HEK293T (cell line): ENCODE measurements at regions not wholly inside any gene's neighbourhood (a gene's known extent, or its start where the extent isn't known, plus 50 kb on each side); places are given as distances from the start of the nearest gene placed in this dataset.

ENCODE experiments used
- ARNT ChIP-seq: fragments of 450-650 bp; IDR thresholded peaks from 2 replicates; pipeline ENCODE4 v1.6.1; 2017; ENCODE audit warnings: mild to moderate bottlenecking
- BHLHE40 ChIP-seq: fragments of 450-650 bp; IDR thresholded peaks from 2 replicates; pipeline ENCODE4 v1.6.1; 2016; ENCODE audit warnings: mild to moderate bottlenecking, moderate library complexity, borderline replicate concordance
- CTBP1 ChIP-seq: fragments of 450-650 bp; IDR thresholded peaks from 2 replicates; pipeline ENCODE4 v1.6.1; 2016; ENCODE audit warnings: borderline replicate concordance
- ELF4 ChIP-seq: fragments of 450-650 bp; IDR thresholded peaks from 2 replicates; pipeline ENCODE4 v1.6.1; 2017; ENCODE audit warnings: antibody characterized with exemption
- FOXA1 ChIP-seq: fragments of 450-650 bp; IDR thresholded peaks from 2 replicates; pipeline ENCODE4 v1.6.1; 2016; ENCODE audit warnings: mild to moderate bottlenecking
- FOXK2 ChIP-seq: fragments of 450-650 bp; IDR thresholded peaks from 2 replicates; pipeline ENCODE4 v1.6.1; 2016; ENCODE audit warnings: mild to moderate bottlenecking
- FOXM1 ChIP-seq: fragments of 450-650 bp; IDR thresholded peaks from 2 replicates; pipeline ENCODE4 v1.6.1; 2017; ENCODE audit warnings: mild to moderate bottlenecking, borderline replicate concordance
- HDGF ChIP-seq: fragments of 450-650 bp; IDR thresholded peaks from 2 replicates; pipeline ENCODE4 v1.6.1; 2017; ENCODE audit warnings: antibody characterized with exemption, borderline replicate concordance
- NFRKB ChIP-seq: fragments of 450-650 bp; IDR thresholded peaks from 2 replicates; pipeline ENCODE4 v1.6.1; 2016; ENCODE audit warnings: mild to moderate bottlenecking, moderate library complexity
- SP1 ChIP-seq: fragments of 450-650 bp; IDR thresholded peaks from 2 replicates; pipeline ENCODE4 v1.6.1; 2017
- SUZ12 ChIP-seq: fragments of 450-650 bp; IDR thresholded peaks from 2 replicates; pipeline ENCODE4 v1.6.1; 2016; ENCODE audit warnings: mild to moderate bottlenecking
- TARDBP ChIP-seq: fragments of 450-650 bp; IDR thresholded peaks from 2 replicates; pipeline ENCODE4 v1.6.1; 2016
- ZNF384 ChIP-seq: fragments of 450-650 bp; IDR thresholded peaks from 2 replicates; pipeline ENCODE4 v1.6.1; 2016
- TF ChIP-seq, protein P1 (sequence below): fragments of 450-650 bp; IDR thresholded peaks from 2 replicates; pipeline ENCODE4 v1.6.1; 2016

DNA sequence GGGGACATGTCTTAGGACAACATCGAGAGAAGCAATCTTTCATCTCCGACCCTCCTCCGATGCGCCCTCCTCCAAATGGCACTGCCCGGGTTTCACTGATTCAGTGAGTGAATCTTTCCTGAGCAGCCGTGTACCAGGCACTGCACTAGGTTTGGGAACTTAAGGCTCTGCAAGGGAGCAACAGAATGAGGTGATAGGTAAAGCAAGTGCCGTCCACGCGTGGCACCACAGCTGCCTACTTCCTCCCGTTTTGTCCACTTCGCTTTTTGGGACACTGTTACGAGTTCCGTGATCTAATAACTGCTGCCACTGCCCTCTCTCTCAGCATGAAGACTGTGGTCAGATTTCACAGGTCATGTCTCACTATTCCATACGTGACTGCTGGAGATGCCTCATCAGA lies 131.0 kb downstream of the TEX29 start:
- no peak for TF ChIP-seq HDGF
- no peak for TF ChIP-seq FOXM1
- TF ChIP-seq SP1, result no peak
- TF ChIP-seq ARNT, result no peak
- no peak for TF ChIP-seq FOXK2
- TF ChIP-seq CTBP1, result no peak
- TF ChIP-seq NFRKB, result no peak
- TF ChIP-seq BHLHE40, result no peak
- TF ChIP-seq ZNF384, result no peak
- no peak for TF ChIP-seq ELF4
- TF ChIP-seq TARDBP, result no peak
- TF ChIP-seq FOXA1, result no peak
- TF ChIP-seq SUZ12, result no peak
- TF ChIP-seq, protein P1, sequence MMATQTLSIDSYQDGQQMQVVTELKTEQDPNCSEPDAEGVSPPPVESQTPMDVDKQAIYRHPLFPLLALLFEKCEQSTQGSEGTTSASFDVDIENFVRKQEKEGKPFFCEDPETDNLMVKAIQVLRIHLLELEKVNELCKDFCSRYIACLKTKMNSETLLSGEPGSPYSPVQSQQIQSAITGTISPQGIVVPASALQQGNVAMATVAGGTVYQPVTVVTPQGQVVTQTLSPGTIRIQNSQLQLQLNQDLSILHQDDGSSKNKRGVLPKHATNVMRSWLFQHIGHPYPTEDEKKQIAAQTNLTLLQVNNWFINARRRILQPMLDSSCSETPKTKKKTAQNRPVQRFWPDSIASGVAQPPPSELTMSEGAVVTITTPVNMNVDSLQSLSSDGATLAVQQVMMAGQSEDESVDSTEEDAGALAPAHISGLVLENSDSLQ, result no peak
